ENCODE measurements at regions not wholly inside any gene's neighbourhood (a gene's known extent, or its start where the extent isn't known, plus 50 kb on each side); places are given as distances from the start of the nearest gene placed in this dataset.
"Not testable (repeated sequence)": the region's sequence is repeated elsewhere in the genome, so short reads cannot be mapped to it uniquely, and the experiment has no call there.

GRCh38 chr10:78660446-78661106 is 408.2 kb upstream of the ZMIZ1 start:
- TF ChIP-seq, protein P1, sequence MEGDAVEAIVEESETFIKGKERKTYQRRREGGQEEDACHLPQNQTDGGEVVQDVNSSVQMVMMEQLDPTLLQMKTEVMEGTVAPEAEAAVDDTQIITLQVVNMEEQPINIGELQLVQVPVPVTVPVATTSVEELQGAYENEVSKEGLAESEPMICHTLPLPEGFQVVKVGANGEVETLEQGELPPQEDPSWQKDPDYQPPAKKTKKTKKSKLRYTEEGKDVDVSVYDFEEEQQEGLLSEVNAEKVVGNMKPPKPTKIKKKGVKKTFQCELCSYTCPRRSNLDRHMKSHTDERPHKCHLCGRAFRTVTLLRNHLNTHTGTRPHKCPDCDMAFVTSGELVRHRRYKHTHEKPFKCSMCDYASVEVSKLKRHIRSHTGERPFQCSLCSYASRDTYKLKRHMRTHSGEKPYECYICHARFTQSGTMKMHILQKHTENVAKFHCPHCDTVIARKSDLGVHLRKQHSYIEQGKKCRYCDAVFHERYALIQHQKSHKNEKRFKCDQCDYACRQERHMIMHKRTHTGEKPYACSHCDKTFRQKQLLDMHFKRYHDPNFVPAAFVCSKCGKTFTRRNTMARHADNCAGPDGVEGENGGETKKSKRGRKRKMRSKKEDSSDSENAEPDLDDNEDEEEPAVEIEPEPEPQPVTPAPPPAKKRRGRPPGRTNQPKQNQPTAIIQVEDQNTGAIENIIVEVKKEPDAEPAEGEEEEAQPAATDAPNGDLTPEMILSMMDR (IDR thresholded peaks at IDR 0.05), result no peak
- Histone ChIP-seq H3K36me3 (no peaks in the 10 kb centered on the region), H3K27ac (no peak overlapping the region), H3K4me1 (peaks cover 0 to 5% (median 0%) of the 10 kb centered on the region in 9 donors), H3K27me3 (peaks cover 0 to 6% (median 0%) of the 10 kb centered on the region in 7 donors), H3K9me3 (peaks cover 0 to 21% (median 12%) of the 10 kb centered on the region in 11 donors), H3K4me3 (no peak overlapping the region)
- WGBS, 2 donors, result 79 to 82% methylated on average over 7 of the region's 7 CpGs
- ATAC-seq (no peak), DNase-seq (no peak)
- intact Hi-C loops (cut with DNase I), result no loop called here

- H3K9me3 ChIP-seq, result peaks cover 0 to 32% (median 12%) of the 10 kb centered on the region in 11 donors
- no peaks in the 10 kb centered on the region for H3K36me3 ChIP-seq
- TF ChIP-seq, protein P1 (IDR thresholded peaks at IDR 0.05), result no peak
- no peak overlapping the region for H3K4me3 ChIP-seq
- no peak overlapping the region for H3K27ac ChIP-seq
- DNase-seq, result no peak
- ATAC-seq, result no peak
- intact Hi-C loops (cut with DNase I), result no loop called here
- H3K27me3 ChIP-seq, result peaks cover 0 to 6% (median 0%) of the 10 kb centered on the region in 7 donors
- 92 to 96% methylated on average over 4 of the region's 4 CpGs for WGBS, 2 donors
- no peaks in the 10 kb centered on the region for H3K4me1 ChIP-seq
Measured at GRCh38 chr10:78663721-78664120, 405.0 kb upstream of the ZMIZ1 start.

GRCh38 chr10:78664929-78665553 is 403.7 kb upstream of the ZMIZ1 start:
- Histone ChIP-seq H3K27me3 (peaks cover 0 to 6% (median 0%) of the 10 kb centered on the region in 7 donors), H3K4me3 (no peak overlapping the region), H3K27ac (no peak overlapping the region), H3K36me3 (no peaks in the 10 kb centered on the region), H3K4me1 (no peaks in the 10 kb centered on the region), H3K9me3 (peaks cover 0 to 32% (median 12%) of the 10 kb centered on the region in 11 donors)
- 52 to 64% methylated on average over 4 of the region's 4 CpGs for WGBS, 2 donors
- ATAC-seq (no peak), DNase-seq (no peak)
- intact Hi-C loops (cut with DNase I), result no loop called here
- TF ChIP-seq, protein P1 (IDR thresholded peaks at IDR 0.05), result peak; percentile 21 to 59 (median 44)

DNA sequence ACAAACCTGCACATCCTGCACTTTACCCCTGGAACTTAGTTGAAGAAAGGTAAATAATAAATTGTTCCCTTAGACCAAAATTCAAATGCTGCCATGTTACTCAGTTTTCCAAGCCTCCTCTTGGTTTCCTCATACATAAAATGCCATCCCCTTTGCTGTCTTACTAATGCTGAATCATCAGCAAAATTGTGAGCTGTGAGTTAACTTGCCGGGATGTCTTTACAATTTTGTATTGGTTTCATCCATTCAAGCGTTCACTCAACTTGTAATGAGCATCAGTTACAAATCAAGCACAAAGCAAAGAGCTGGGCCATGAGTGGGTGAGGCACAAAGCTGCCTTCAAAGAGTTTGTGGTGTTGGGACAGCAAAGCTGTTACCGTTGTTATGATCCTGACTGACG is 395.8 kb upstream of the ZMIZ1 start:
- ATAC-seq (no peak), DNase-seq (no peak)
- Histone ChIP-seq H3K27ac (no peak overlapping the region), H3K27me3 (no peaks in the 10 kb centered on the region), H3K36me3 (no peaks in the 10 kb centered on the region), H3K4me1 (no peaks in the 10 kb centered on the region), H3K4me3 (no peak overlapping the region), H3K9me3 (peaks cover 0 to 20% (median 0%) of the 10 kb centered on the region in 11 donors)
- TF ChIP-seq, protein P1 (IDR thresholded peaks at IDR 0.05), result no peak
- 88 to 91% methylated on average over 4 of the region's 4 CpGs for WGBS, 2 donors
- intact Hi-C loops (cut with DNase I), result no loop called here

DNA sequence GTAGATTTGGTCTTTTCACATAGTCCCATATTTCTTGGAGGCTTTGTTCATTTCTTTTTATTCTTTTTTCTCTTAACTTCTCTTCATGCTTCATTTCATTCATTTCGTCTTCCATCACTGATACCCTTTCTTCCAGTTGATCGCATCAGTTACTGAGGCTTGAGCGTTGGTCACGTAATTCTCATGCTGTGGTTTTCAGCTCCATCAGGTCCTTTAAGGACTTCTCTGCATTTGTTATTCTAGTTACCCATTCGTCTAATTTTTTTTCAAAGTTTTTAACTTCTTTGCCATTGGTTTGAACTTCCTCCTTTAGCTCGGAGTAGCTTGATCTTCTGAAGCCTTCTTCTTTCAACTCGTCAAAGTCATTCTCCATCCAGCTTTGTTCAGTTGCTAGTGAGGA is 387.6 kb upstream of the ZMIZ1 start:
- DNase-seq; intact Hi-C loops (cut with DNase I); H3K4me1 ChIP-seq; H3K27ac ChIP-seq; H3K27me3 ChIP-seq; H3K4me3 ChIP-seq; ATAC-seq; H3K36me3 ChIP-seq: not testable (repeated sequence)
- peaks cover 0 to 10% (median 0%) of the 10 kb centered on the region in 11 donors for H3K9me3 ChIP-seq
- 94 to 99% methylated on average over 7 of the region's 7 CpGs for WGBS, 2 donors

GRCh38 chr10:78681986-78682385 is 386.8 kb upstream of the ZMIZ1 start:
- H3K4me1 ChIP-seq; DNase-seq; H3K4me3 ChIP-seq; ATAC-seq; H3K27me3 ChIP-seq; H3K27ac ChIP-seq; H3K36me3 ChIP-seq; intact Hi-C loops (cut with DNase I): not testable (repeated sequence)
- H3K9me3 ChIP-seq, result peaks cover 0 to 10% (median 0%) of the 10 kb centered on the region in 11 donors
- WGBS, 2 donors, result 87 to 88% methylated on average over 10 of the region's 10 CpGs
